KMS-11 (cell line): ENCODE measurements at regions not wholly inside any gene's neighbourhood (a gene's known extent, or its start where the extent isn't known, plus 50 kb on each side); places are given as distances from the start of the nearest gene placed in this dataset.

ENCODE experiments used
- H2AFZ ChIP-seq: fragments of 200-600 bp; sonication (generic); 2 replicates; pipeline ENCODE4 v1.6.1; 2016; ENCODE audit warnings: antibody characterized with exemption, mixed run types, low read depth
- H3K27ac ChIP-seq: fragments of 200-600 bp; sonication (generic); 2 replicates; pipeline ENCODE4 v1.6.1; 2016; ENCODE audit warnings: mild to moderate bottlenecking, mixed run types
- H3K27me3 ChIP-seq: fragments of 200-600 bp; sonication (generic); 2 replicates; pipeline ENCODE4 v1.6.1; 2017; ENCODE audit warnings: mild to moderate bottlenecking, low read depth, mixed run types, moderate library complexity; ENCODE audit not compliant: insufficient read depth
- H3K36me3 ChIP-seq: fragments of 200-600 bp; sonication (generic); 2 replicates; pipeline ENCODE4 v1.6.1; 2017; ENCODE audit warnings: mild to moderate bottlenecking, mixed run types; ENCODE audit not compliant: insufficient read depth
- H3K4me1 ChIP-seq: fragments of 200-600 bp; sonication (generic); 2 replicates; pipeline ENCODE4 v1.6.1; 2016; ENCODE audit warnings: mild to moderate bottlenecking, low read depth, mixed run types; ENCODE audit not compliant: poor library complexity, severe bottlenecking
- H3K4me2 ChIP-seq: fragments of 200-600 bp; sonication (generic); 2 replicates; pipeline ENCODE4 v1.7.0; 2016; ENCODE audit warnings: mild to moderate bottlenecking, mixed run types
- H3K4me3 ChIP-seq: fragments of 200-600 bp; sonication (generic); IDR thresholded peaks from 2 replicates; pipeline ENCODE4 v1.6.1; 2017; ENCODE audit warnings: low read depth, low read length, mixed read lengths; ENCODE audit not compliant: insufficient read depth
- H3K79me2 ChIP-seq: fragments of 200-600 bp; sonication (generic); 2 replicates; pipeline ENCODE4 v1.6.1; 2016; ENCODE audit warnings: low read depth, mixed run types; ENCODE audit not compliant: insufficient read depth
- H3K9ac ChIP-seq: fragments of 200-600 bp; sonication (generic); 2 replicates; pipeline ENCODE4 v1.6.1; 2016; ENCODE audit warnings: mild to moderate bottlenecking, mixed run types
- H4K20me1 ChIP-seq: fragments of 200-600 bp; sonication (generic); 2 replicates; pipeline ENCODE4 v1.6.1; 2016; ENCODE audit warnings: mild to moderate bottlenecking, mixed run types; ENCODE audit not compliant: insufficient read depth
- TF ChIP-seq, protein P1 (sequence below): fragments of 200-600 bp; sonication (generic); conservative IDR thresholded peaks from 2 replicates; pipeline ENCODE4 v1.6.1; 2017; ENCODE audit warnings: low read depth, mild to moderate bottlenecking, antibody characterized with exemption, low read length, moderate library complexity, mixed read lengths

- no peak overlapping the region for H3K27ac ChIP-seq
- no peaks in the 10 kb centered on the region for H4K20me1 ChIP-seq
- no peak overlapping the region for H2AFZ ChIP-seq
- H3K27me3 ChIP-seq = no peaks in the 10 kb centered on the region
- H3K79me2 ChIP-seq = no peaks in the 10 kb centered on the region
- H3K36me3 ChIP-seq = no peaks in the 10 kb centered on the region
- no peak overlapping the region for H3K4me3 ChIP-seq
- H3K4me1 ChIP-seq = no peaks in the 10 kb centered on the region
- no peak overlapping the region for H3K4me2 ChIP-seq
- TF ChIP-seq, protein P1, sequence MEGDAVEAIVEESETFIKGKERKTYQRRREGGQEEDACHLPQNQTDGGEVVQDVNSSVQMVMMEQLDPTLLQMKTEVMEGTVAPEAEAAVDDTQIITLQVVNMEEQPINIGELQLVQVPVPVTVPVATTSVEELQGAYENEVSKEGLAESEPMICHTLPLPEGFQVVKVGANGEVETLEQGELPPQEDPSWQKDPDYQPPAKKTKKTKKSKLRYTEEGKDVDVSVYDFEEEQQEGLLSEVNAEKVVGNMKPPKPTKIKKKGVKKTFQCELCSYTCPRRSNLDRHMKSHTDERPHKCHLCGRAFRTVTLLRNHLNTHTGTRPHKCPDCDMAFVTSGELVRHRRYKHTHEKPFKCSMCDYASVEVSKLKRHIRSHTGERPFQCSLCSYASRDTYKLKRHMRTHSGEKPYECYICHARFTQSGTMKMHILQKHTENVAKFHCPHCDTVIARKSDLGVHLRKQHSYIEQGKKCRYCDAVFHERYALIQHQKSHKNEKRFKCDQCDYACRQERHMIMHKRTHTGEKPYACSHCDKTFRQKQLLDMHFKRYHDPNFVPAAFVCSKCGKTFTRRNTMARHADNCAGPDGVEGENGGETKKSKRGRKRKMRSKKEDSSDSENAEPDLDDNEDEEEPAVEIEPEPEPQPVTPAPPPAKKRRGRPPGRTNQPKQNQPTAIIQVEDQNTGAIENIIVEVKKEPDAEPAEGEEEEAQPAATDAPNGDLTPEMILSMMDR = no peak
- H3K9ac ChIP-seq = no peak overlapping the region
These were observed 169.7 kb downstream of the MYLK4 start for GRCh38 chr6:2581011-2581410.

DNA sequence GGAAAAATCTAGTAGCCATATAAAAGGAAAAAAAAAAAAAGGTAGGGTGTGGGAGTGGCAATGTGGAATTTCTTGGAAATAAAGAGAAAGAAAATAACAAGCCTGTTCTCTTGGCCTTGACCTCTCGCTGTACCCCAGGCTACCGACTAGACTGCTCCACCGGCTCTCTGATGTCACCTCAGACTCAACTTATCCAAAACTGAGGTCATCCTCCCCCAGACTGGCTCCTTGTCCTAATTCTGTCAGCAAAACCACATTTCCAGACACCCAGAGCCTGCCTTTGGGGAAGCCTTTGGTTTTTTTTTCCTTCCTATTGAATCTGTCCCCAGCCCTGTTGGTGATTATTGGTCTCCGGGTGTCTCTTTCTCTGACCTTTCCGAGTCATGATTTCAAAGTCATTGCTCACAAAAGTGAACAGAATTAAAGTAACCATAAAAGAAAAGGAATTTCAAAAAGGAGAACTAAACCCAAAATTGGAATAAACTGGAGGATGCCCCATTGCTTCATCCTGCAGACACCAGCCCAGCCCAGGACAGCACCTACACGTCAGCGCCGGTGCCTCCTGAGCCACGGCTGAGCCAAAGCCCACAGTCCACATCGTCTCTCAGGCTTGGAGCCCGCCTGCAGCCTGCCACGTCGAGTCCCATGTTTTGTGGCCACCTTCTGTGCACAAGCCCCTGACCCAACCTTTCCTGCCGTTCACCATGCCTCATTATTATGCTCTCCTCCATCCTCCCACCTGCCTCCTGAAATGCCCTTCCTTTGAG lies 170.7 kb downstream of the MYLK4 start:
- Histone ChIP-seq H2AFZ (no peak overlapping the region), H3K4me2 (no peak overlapping the region), H3K4me1 (no peaks in the 10 kb centered on the region), H4K20me1 (no peaks in the 10 kb centered on the region), H3K27ac (no peak overlapping the region), H3K27me3 (no peaks in the 10 kb centered on the region), H3K79me2 (no peaks in the 10 kb centered on the region), H3K4me3 (no peak overlapping the region), H3K9ac (no peak overlapping the region), H3K36me3 (no peaks in the 10 kb centered on the region)
- TF ChIP-seq, protein P1 = no peak

- Histone ChIP-seq H3K9ac (no peak overlapping the region), H3K27ac (no peak overlapping the region)
These were observed 171.4 kb downstream of the MYLK4 start for GRCh38 chr6:2579241-2579761.

GRCh38 chr6:2578767-2579166 lies 172.0 kb downstream of the MYLK4 start:
- TF ChIP-seq, protein P1 = no peak
- Histone ChIP-seq H3K9ac (no peak overlapping the region), H2AFZ (no peak overlapping the region), H3K4me3 (no peak overlapping the region), H3K36me3 (no peaks in the 10 kb centered on the region), H3K27me3 (no peaks in the 10 kb centered on the region), H4K20me1 (no peaks in the 10 kb centered on the region), H3K4me2 (no peak overlapping the region), H3K27ac (no peak overlapping the region), H3K4me1 (no peaks in the 10 kb centered on the region), H3K79me2 (no peaks in the 10 kb centered on the region)

More at GRCh38 chr6:2579241-2579761, 171.4 kb downstream of the MYLK4 start:
- no peak overlapping the region for H3K4me2 ChIP-seq
- H4K20me1 ChIP-seq = no peaks in the 10 kb centered on the region
- TF ChIP-seq, protein P1 = no peak
- no peaks in the 10 kb centered on the region for H3K79me2 ChIP-seq
- H3K4me1 ChIP-seq = no peaks in the 10 kb centered on the region
- no peaks in the 10 kb centered on the region for H3K36me3 ChIP-seq
- H2AFZ ChIP-seq = no peak overlapping the region
- no peaks in the 10 kb centered on the region for H3K27me3 ChIP-seq
- H3K4me3 ChIP-seq = no peak overlapping the region
